Uterus (tissue), 2 donors: ENCODE measurements at regions not wholly inside any gene's neighbourhood (a gene's known extent, or its start where the extent isn't known, plus 50 kb on each side); places are given as distances from the start of the nearest gene placed in this dataset.
"Not testable (repeated sequence)": the region's sequence is repeated elsewhere in the genome, so short reads cannot be mapped to it uniquely, and the experiment has no call there.

Experiments
- CTCF ChIP-seq, 4 experiments: fragments of 200-600 bp in 2 of 4; fragments of 450-650 bp in 2 of 4; sonication (generic) in 2 of 4; IDR thresholded peaks; one replicate each; pipeline ENCODE4 v1.5.1; 2016 to 2019; ENCODE audit warnings: antibody characterized with exemption in 4 of 4, mild to moderate bottlenecking in 2 of 4, moderate library complexity in 1 of 4
- POLR2A ChIP-seq, 2 donors: fragments of 450-650 bp; IDR thresholded peaks; one replicate each; pipeline ENCODE4 v1.6.1; 2016; ENCODE audit warnings: antibody characterized with exemption in 2 of 2, mild to moderate bottlenecking in 1 of 2, moderate library complexity in 1 of 2

GRCh38 chr4:167858127-167858526 lies 234.2 kb upstream of the ANXA10 start:
- not testable (repeated sequence) for TF ChIP-seq CTCF, POLR2A (IDR thresholded peaks at IDR 0.05)
